Gastrocnemius medialis (tissue), 4 donors: ENCODE measurements at regions not wholly inside any gene's neighbourhood (a gene's known extent, or its start where the extent isn't known, plus 50 kb on each side); places are given as distances from the start of the nearest gene placed in this dataset.

Experiments used
- CTCF ChIP-seq, 5 experiments: fragments of 450-650 bp in 3 of 5; fragments of 200-600 bp in 2 of 5; sonication (generic) in 2 of 5; IDR thresholded peaks in 4 of 5; conservative IDR thresholded peaks in 1 of 5; 1 replicate in 4 of 5; 2 replicates in 1 of 5; pipeline ENCODE4 v1.5.1; 2016 to 2019; ENCODE audit warnings: antibody characterized with exemption in 5 of 5, mild to moderate bottlenecking in 3 of 5, moderate library complexity in 3 of 5
- POLR2A ChIP-seq, 2 donors: fragments of 450-650 bp; IDR thresholded peaks; one replicate each; pipeline ENCODE4 v1.6.1; 2017; ENCODE audit warnings: antibody characterized with exemption in 2 of 2, mild to moderate bottlenecking in 2 of 2, moderate library complexity in 2 of 2

- TF ChIP-seq CTCF (IDR thresholded peaks at IDR 0.05 in 4 of 5, conservative IDR thresholded peaks at IDR 0.05 in 1 of 5) (no peak), POLR2A (IDR thresholded peaks at IDR 0.05) (no peak)
These were observed 1093.2 kb downstream of the TMEM121 start for GRCh38 chr14:106619606-106620005.
